ENCODE measurements at regions not wholly inside any gene's neighbourhood (a gene's known extent, or its start where the extent isn't known, plus 50 kb on each side); places are given as distances from the start of the nearest gene placed in this dataset.

DNA sequence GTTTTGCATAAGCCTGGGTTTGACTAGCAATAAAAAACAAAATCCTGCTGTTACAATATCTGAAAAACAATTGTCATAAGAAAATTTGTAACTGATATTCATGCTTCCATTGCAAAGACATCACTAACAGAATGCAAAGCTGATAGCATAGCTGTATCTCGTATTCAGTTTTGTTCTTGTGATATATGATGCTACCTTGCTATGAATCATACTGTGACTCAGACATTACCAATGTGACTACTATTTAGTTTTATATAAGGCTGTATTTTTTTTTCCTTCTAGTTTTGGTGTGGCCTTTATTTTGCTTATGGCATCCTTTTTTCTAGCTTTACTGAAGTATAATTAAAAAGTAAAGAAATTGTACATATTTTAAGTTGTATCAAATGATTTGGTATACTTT lies 1381.8 kb downstream of the MRPL39 start:
- TF ChIP-seq SP2 (tag by site-specific recombination; IDR thresholded peaks at IDR 0.05) (no peak), REPIN1 (tag by site-specific recombination; IDR thresholded peaks at IDR 0.05; ENCODE audit: low read depth) (no peak), ZNF140 (tag by site-specific recombination; IDR thresholded peaks at IDR 0.05) (no peak), TRIM28 (IDR thresholded peaks at IDR 0.05; ENCODE audit: borderline replicate concordance, low read length) (no peak), ZNF558 (tag by site-specific recombination; IDR thresholded peaks at IDR 0.05) (no peak), ZNF341 (tag by site-specific recombination; IDR thresholded peaks at IDR 0.05; ENCODE audit: low read depth) (no peak), TCF7L2 (IDR thresholded peaks at IDR 0.05; ENCODE audit: borderline replicate concordance, low read depth, low read length) (no peak), ZNF24 (tag by site-specific recombination; IDR thresholded peaks at IDR 0.05) (no peak)
- TF ChIP-seq, protein P1, sequence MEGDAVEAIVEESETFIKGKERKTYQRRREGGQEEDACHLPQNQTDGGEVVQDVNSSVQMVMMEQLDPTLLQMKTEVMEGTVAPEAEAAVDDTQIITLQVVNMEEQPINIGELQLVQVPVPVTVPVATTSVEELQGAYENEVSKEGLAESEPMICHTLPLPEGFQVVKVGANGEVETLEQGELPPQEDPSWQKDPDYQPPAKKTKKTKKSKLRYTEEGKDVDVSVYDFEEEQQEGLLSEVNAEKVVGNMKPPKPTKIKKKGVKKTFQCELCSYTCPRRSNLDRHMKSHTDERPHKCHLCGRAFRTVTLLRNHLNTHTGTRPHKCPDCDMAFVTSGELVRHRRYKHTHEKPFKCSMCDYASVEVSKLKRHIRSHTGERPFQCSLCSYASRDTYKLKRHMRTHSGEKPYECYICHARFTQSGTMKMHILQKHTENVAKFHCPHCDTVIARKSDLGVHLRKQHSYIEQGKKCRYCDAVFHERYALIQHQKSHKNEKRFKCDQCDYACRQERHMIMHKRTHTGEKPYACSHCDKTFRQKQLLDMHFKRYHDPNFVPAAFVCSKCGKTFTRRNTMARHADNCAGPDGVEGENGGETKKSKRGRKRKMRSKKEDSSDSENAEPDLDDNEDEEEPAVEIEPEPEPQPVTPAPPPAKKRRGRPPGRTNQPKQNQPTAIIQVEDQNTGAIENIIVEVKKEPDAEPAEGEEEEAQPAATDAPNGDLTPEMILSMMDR (tag by site-specific recombination; IDR thresholded peaks at IDR 0.05), result no peak
- TF ChIP-seq, protein P2, sequence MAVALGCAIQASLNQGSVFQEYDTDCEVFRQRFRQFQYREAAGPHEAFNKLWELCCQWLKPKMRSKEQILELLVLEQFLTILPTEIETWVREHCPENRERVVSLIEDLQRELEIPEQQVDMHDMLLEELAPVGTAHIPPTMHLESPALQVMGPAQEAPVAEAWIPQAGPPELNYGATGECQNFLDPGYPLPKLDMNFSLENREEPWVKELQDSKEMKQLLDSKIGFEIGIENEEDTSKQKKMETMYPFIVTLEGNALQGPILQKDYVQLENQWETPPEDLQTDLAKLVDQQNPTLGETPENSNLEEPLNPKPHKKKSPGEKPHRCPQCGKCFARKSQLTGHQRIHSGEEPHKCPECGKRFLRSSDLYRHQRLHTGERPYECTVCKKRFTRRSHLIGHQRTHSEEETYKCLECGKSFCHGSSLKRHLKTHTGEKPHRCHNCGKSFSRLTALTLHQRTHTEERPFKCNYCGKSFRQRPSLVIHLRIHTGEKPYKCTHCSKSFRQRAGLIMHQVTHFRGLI (tag by site-specific recombination; IDR thresholded peaks at IDR 0.05), result no peak
- TF ChIP-seq, protein P3, sequence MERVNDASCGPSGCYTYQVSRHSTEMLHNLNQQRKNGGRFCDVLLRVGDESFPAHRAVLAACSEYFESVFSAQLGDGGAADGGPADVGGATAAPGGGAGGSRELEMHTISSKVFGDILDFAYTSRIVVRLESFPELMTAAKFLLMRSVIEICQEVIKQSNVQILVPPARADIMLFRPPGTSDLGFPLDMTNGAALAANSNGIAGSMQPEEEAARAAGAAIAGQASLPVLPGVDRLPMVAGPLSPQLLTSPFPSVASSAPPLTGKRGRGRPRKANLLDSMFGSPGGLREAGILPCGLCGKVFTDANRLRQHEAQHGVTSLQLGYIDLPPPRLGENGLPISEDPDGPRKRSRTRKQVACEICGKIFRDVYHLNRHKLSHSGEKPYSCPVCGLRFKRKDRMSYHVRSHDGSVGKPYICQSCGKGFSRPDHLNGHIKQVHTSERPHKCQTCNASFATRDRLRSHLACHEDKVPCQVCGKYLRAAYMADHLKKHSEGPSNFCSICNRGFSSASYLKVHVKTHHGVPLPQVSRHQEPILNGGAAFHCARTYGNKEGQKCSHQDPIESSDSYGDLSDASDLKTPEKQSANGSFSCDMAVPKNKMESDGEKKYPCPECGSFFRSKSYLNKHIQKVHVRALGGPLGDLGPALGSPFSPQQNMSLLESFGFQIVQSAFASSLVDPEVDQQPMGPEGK (tag by site-specific recombination; IDR thresholded peaks at IDR 0.05), result no peak
- TF ChIP-seq, protein P4, sequence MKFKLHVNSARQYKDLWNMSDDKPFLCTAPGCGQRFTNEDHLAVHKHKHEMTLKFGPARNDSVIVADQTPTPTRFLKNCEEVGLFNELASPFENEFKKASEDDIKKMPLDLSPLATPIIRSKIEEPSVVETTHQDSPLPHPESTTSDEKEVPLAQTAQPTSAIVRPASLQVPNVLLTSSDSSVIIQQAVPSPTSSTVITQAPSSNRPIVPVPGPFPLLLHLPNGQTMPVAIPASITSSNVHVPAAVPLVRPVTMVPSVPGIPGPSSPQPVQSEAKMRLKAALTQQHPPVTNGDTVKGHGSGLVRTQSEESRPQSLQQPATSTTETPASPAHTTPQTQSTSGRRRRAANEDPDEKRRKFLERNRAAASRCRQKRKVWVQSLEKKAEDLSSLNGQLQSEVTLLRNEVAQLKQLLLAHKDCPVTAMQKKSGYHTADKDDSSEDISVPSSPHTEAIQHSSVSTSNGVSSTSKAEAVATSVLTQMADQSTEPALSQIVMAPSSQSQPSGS (tag by site-specific recombination; IDR thresholded peaks at IDR 0.05; ENCODE audit: low read depth), result no peak

Measured in HEK293 (cell line).